RPMI8226 (cell line): ENCODE measurements at regions not wholly inside any gene's neighbourhood (a gene's known extent, or its start where the extent isn't known, plus 50 kb on each side); places are given as distances from the start of the nearest gene placed in this dataset.

Experiments
- DNase-seq: peaks from one replicate; pipeline ENCODE4 v3.0.0-alpha.2; 2015

DNA sequence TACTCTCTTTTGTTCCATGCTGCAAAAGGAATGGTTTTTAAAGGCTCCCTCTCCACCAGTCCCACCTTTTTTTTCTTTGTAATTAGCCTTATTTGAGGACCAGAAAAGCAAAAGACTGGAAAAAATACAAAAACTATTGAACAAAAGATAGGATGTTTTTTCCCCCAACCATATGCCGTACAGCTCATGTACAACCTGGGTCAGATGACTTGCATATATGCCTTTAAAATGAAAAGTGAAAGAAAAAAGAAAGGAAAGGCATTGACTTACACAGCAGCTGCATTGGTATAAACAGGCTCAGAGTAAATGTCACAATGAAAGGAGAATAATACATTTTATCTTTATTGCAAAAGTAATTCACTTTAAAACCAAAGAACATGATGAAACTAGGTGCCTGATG, 69.5 kb upstream of the CMC1 start:
- no peak for DNase-seq

DNA sequence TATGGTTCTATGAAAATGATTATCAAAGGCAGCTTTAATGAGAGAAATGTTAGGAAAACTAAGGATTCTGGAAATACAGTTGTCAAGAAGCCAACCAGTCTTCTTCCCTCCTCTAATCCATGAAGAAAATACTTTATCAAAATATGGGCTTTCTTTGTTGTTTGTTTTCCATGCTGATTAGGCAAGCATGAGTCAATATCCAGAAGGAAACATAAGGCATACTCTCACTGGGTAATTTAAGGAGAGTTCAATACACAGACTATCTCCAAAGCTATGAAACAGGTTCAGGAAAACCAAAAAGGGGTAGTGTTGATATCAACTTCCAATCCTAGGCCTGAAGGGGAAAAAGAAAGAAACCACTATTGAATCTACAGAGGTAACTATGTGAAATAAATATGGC, 68.7 kb upstream of the CMC1 start:
- DNase-seq, result no peak

DNA sequence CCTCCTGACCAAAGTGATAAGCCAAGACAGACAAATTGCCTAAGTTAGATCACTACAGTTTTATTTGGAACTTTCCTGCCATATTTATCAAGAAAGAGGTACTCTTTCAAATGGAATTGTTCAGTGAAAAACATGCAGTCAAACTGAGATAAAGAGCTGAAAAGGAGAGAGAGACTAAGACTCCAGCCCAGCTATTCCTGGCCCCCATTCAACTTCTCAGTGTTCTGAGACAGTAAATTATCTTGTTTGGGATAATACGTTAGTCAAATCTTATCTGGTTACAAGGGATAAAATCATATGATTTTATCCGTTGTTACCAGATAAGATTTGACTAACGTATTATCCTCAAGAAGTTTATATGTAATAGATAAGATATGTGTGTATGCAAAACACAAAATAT, 67.6 kb upstream of the CMC1 start:
- DNase-seq, result no peak

DNA sequence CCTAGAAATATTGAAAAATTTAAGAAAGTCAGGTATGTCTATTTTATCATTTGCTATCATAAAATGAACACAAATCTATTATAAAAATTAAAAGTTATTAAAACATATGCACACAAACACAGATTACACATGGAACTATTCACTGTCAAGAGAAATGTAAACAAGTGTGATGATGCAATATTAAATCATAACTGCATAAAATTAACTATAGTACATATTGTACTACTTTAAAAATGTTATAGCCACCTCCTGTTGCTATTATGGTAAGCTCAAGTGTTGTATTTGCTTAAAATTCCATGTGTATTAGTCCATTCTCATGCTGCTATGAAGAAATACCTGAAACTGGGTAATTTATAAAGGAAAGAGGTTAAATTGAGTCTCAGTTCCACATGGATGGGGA, 54.7 kb upstream of the CMC1 start:
- DNase-seq, result no peak

DNA sequence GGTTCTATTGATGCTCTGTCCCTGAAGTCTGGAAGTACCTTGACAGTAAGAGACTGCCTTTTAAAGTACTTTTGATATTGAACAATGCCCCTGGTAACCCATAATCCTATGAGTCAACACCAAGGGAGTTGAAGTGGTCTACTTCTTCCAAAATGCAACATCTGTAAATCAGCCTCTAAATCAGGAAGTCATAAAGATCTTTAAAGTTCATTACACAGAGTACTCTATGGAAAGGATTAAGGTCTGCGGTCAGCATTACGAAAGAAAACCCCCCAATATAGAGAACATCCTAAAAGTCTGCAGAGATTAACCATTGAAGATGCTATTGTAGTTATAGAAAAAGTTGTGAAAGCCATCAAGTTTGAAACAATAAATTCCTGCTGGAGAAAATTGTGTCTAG, 52.7 kb upstream of the CMC1 start:
- no peak for DNase-seq

DNA sequence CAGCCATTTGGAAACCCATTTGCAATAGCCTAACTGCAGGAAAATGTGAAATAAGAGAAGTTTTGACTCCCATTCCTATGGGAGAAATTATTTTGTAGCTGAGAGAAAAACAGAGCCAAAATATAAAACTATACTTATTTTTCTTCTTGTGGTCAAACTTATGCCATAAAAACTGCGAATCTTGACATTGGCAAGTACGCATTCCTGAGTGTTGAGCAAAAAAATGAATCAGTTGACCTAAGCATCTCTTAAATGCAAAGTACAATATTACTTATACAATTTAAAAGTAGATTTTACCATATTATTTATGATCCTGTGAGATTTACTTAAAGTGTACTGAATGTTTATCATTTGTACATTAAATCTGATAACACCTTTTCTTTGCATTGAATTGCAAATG, 50.1 kb upstream of the CMC1 start:
- DNase-seq, result no peak
